SK-N-SH (cell line): ENCODE measurements at regions not wholly inside any gene's neighbourhood (a gene's known extent, or its start where the extent isn't known, plus 50 kb on each side); places are given as distances from the start of the nearest gene placed in this dataset.

ENCODE experiments used
- CTCF ChIA-PET: fragments of 300-600, 350-600 bp; formaldehyde crosslinking; extraction: SDS; loops from one replicate; lab custom pipeline; 2021; lab: Yijun Ruan, JAX
- POLR2A ChIA-PET: fragments of 350-600 bp; sonication (Branson Sonifier 250); formaldehyde crosslinking; extraction: SDS; loops from one replicate; lab custom pipeline; 2020; ENCODE audit warnings: antibody characterized with exemption, inconsistent platforms; lab: Yijun Ruan, JAX
- DNase-seq: peaks from one replicate; pipeline ENCODE4 v3.0.0; 2012
- H2AFZ ChIP-seq: fragments of 200-600 bp; sonication (generic); 2 replicates; pipeline ENCODE4 v1.8.1; 2016; ENCODE audit warnings: antibody characterized with exemption, mild to moderate bottlenecking, low read depth
- H3F3A ChIP-seq: fragments of 200-600 bp; sonication (generic); replicated peaks from 2 replicates; pipeline ENCODE3; 2016; ENCODE audit warnings: antibody characterized with exemption, mild to moderate bottlenecking; ENCODE audit not compliant: insufficient read depth
- H3K27ac ChIP-seq, 2 experiments: fragments of 200-500 bp in 1 of 2; fragments of 200-600 bp in 1 of 2; sonication (Bioruptor generic) in 1 of 2; sonication (generic), shearing (Covaris generic) in 1 of 2; 2 replicates each; pipeline versions ENCODE4 v1.5.1 to v1.6.1; 2014 to 2016; ENCODE audit warnings: low read depth in 2 of 2, inconsistent platforms in 1 of 2, low read length in 1 of 2, mild to moderate bottlenecking in 1 of 2, mixed read lengths in 1 of 2
- H3K27me3 ChIP-seq: fragments of 200-600 bp; sonication (generic), shearing (Covaris generic); 2 replicates; pipeline ENCODE4 v1.6.1; 2016; ENCODE audit warnings: mixed run types; ENCODE audit not compliant: insufficient read depth
- H3K36me3 ChIP-seq, 2 experiments: fragments of 200-500 bp in 1 of 2; fragments of 200-600 bp in 1 of 2; sonication (Bioruptor generic) in 1 of 2; sonication (generic) in 1 of 2; replicated peaks in 1 of 2; 2 replicates each; pipeline versions ENCODE3 to v1.5.1; 2014 to 2016; ENCODE audit warnings: low read length in 1 of 2, mild to moderate bottlenecking in 1 of 2; ENCODE audit not compliant: insufficient read depth in 2 of 2, control insufficient read depth in 1 of 2
- H3K4me1 ChIP-seq, 2 experiments: fragments of 200-500 bp in 1 of 2; fragments of 200-600 bp in 1 of 2; sonication (Bioruptor generic) in 1 of 2; sonication (generic), shearing (Covaris generic) in 1 of 2; 2 replicates each; pipeline versions ENCODE4 v1.5.1 to v1.6.1; 2014 to 2016; ENCODE audit warnings: low read depth in 1 of 2, low read length in 1 of 2, mixed run types in 1 of 2; ENCODE audit not compliant: insufficient read depth in 2 of 2, control insufficient read depth in 1 of 2
- H3K4me2 ChIP-seq: fragments of 200-600 bp; sonication (generic), shearing (Covaris generic); 2 replicates; pipeline ENCODE4 v1.6.1; 2017; ENCODE audit warnings: mixed run types
- H3K4me3 ChIP-seq, 2 experiments: fragments of 200-500 bp in 1 of 2; fragments of 200-600 bp in 1 of 2; sonication (Bioruptor generic) in 1 of 2; sonication (generic), shearing (Covaris generic) in 1 of 2; 2 replicates each; pipeline versions ENCODE4 v1.5.1 to v1.8.1; 2014 to 2016; ENCODE audit warnings: low read depth in 2 of 2, inconsistent platforms in 1 of 2, low read length in 1 of 2, mild to moderate bottlenecking in 1 of 2, mixed read lengths in 1 of 2, moderate library complexity in 1 of 2
- H3K79me2 ChIP-seq: fragments of 200-600 bp; sonication (generic); 2 replicates; pipeline ENCODE4 v1.8.1; 2017; ENCODE audit warnings: mild to moderate bottlenecking; ENCODE audit not compliant: insufficient read depth
- H3K9ac ChIP-seq: fragments of 200-600 bp; sonication (generic); 2 replicates; pipeline ENCODE4 v1.6.1; 2017; ENCODE audit warnings: mixed run types
- H3K9me2 ChIP-seq: fragments of 200-600 bp; sonication (generic); 2 replicates; pipeline ENCODE4 v1.6.1; 2017; ENCODE audit warnings: mixed run types
- H3K9me3 ChIP-seq: fragments of 200-600 bp; sonication (generic); 2 replicates; pipeline ENCODE4 v1.6.1; 2017; ENCODE audit warnings: mixed run types, mild to moderate bottlenecking, moderate library complexity
- H4K20me1 ChIP-seq: fragments of 200-600 bp; sonication (generic); 2 replicates; pipeline ENCODE4 v1.6.1; 2017; ENCODE audit warnings: mild to moderate bottlenecking, mixed run types; ENCODE audit not compliant: insufficient read depth
- CTCF ChIP-seq: fragments of 200-600 bp; sonication (generic); IDR thresholded peaks from 2 replicates; pipeline ENCODE4 v1.6.1; 2017; ENCODE audit warnings: antibody characterized with exemption, mild to moderate bottlenecking, moderate library complexity
- EP300 ChIP-seq, 2 experiments: IDR thresholded peaks; 2 replicates each; pipeline versions ENCODE4 v1.4.0 to v1.6.1; 2012; ENCODE audit warnings: borderline replicate concordance in 1 of 2, low read depth in 1 of 2, low read length in 1 of 2
- EZH2phosphoT487 ChIP-seq: fragments of 200-600 bp; sonication (generic); IDR thresholded peaks from 2 replicates; pipeline ENCODE4 v1.6.1; 2017; ENCODE audit warnings: low read depth, mixed run types, mild to moderate bottlenecking, antibody characterized with exemption, moderate library complexity, borderline replicate concordance
- FOXM1 ChIP-seq: IDR thresholded peaks from 2 replicates; pipeline ENCODE4 v1.4.0; 2012; ENCODE audit warnings: low read depth, mild to moderate bottlenecking
- IRF3 ChIP-seq: fragments of 150-350 bp; IDR thresholded peaks from 2 replicates; pipeline ENCODE4 v1.6.1; 2016; ENCODE audit warnings: mild to moderate bottlenecking, low read depth, low read length
- JUND ChIP-seq: IDR thresholded peaks from 2 replicates; pipeline ENCODE4 v1.4.0; 2012
- MEF2A ChIP-seq: IDR thresholded peaks from 2 replicates; pipeline ENCODE4 v1.4.0; 2012; ENCODE audit warnings: low read depth, borderline replicate concordance
- NFIC ChIP-seq: IDR thresholded peaks from 2 replicates; pipeline ENCODE4 v1.4.0; 2012; ENCODE audit warnings: borderline replicate concordance
- PBX3 ChIP-seq: IDR thresholded peaks from 2 replicates; pipeline ENCODE4; 2012
- POLR2AphosphoS5 ChIP-seq: IDR thresholded peaks from 2 replicates; pipeline ENCODE4 v1.6.1; 2012; ENCODE audit warnings: low read depth, low read length
- RCOR1 ChIP-seq: fragments of 150-350 bp; IDR thresholded peaks from 2 replicates; pipeline ENCODE4 v1.6.1; 2017; ENCODE audit warnings: antibody characterized with exemption, low read length
- RFX5 ChIP-seq: IDR thresholded peaks from 2 replicates; pipeline ENCODE4 v1.6.1; 2012; ENCODE audit warnings: mild to moderate bottlenecking, improper control_type of control experiment, low read length
- TAF1 ChIP-seq: IDR thresholded peaks from 2 replicates; pipeline ENCODE4 v1.6.1; 2012; ENCODE audit warnings: low read depth, mild to moderate bottlenecking, low read length, moderate library complexity, borderline replicate concordance
- USF1 ChIP-seq: IDR thresholded peaks from 2 replicates; pipeline ENCODE4 v1.4.0; 2012; ENCODE audit warnings: low read depth, borderline replicate concordance
- USF2 ChIP-seq: fragments of 150-350 bp; IDR thresholded peaks from 2 replicates; pipeline ENCODE4 v1.6.1; 2017; ENCODE audit warnings: antibody characterized with exemption, low read length, low read depth, borderline replicate concordance
- ZBTB33 ChIP-seq: IDR thresholded peaks from 2 replicates; pipeline ENCODE4 v1.4.0; 2012; ENCODE audit warnings: low read depth, borderline replicate concordance
- WGBS: methylation state at CpG from one replicate; pipeline ENCODE4 v1.1.6; 2017; ENCODE audit warnings: low lambda C conversion rate; 5-methylcytosine and 5-hydroxymethylcytosine counted together

- 24% methylated on average over 6 of the region's 6 CpGs for WGBS
- Histone ChIP-seq H2AFZ (no peak overlapping the region), H3K4me2 (no peak overlapping the region), H3K79me2 (no peaks in the 10 kb centered on the region), H3K4me3 (no peak overlapping the region), H3F3A (no peaks in the 10 kb centered on the region), H3K9ac (no peak overlapping the region), H3K4me1 (no peaks in the 10 kb centered on the region), H3K36me3 (no peaks in the 10 kb centered on the region), H3K9me2 (no peaks in the 10 kb centered on the region), H3K27ac (no peak overlapping the region), H3K9me3 (no peaks in the 10 kb centered on the region), H4K20me1 (no peaks in the 10 kb centered on the region), H3K27me3 (peaks cover 65% of the 10 kb centered on the region; the same call in 1 of the 2 replicates)
- no peak for TF ChIP-seq IRF3
- TF ChIP-seq EZH2phosphoT487, result no peak
- DNase-seq, result no peak
- ChIA-PET CTCF (no interaction called here), POLR2A (no interaction called here)
Measured at GRCh38 chr14:56703947-56704346, 106.3 kb downstream of the OTX2 start.

GRCh38 chr14:56702515-56702914 lies 107.8 kb downstream of the OTX2 start:
- POLR2A ChIA-PET, result no interaction called here
- H2AFZ ChIP-seq, result no peak overlapping the region
- no peaks in the 10 kb centered on the region for H4K20me1 ChIP-seq
- H3K27me3 ChIP-seq, result peaks cover 59% of the 10 kb centered on the region; the same call in 1 of the 2 replicates
- no peaks in the 10 kb centered on the region for H3K9me3 ChIP-seq
- H3K36me3 ChIP-seq, result no peaks in the 10 kb centered on the region
- no peak overlapping the region for H3K4me3 ChIP-seq
- H3K27ac ChIP-seq, result no peak overlapping the region
- CTCF ChIA-PET, result no interaction called here
- no peak for DNase-seq
- no peaks in the 10 kb centered on the region for H3K79me2 ChIP-seq
- H3K4me2 ChIP-seq, result no peak overlapping the region
- no peaks in the 10 kb centered on the region for H3F3A ChIP-seq
- H3K9ac ChIP-seq, result no peak overlapping the region
- H3K4me1 ChIP-seq, result no peaks in the 10 kb centered on the region
- WGBS, result 33% methylated on average over 9 of the region's 9 CpGs
- H3K9me2 ChIP-seq, result no peaks in the 10 kb centered on the region
- TF ChIP-seq EZH2phosphoT487, result no peak
- no peak for TF ChIP-seq POLR2AphosphoS5
- TF ChIP-seq RFX5, result no peak
- TF ChIP-seq EP300 (IDR thresholded peaks at IDR 0.05; ENCODE audit: borderline replicate concordance in 1 of 2, low read depth in 1 of 2, low read length in 1 of 2), result no peak
- TF ChIP-seq RCOR1, result no peak
- no peak for TF ChIP-seq CTCF
- no peak for TF ChIP-seq ZBTB33
- no peak for TF ChIP-seq USF1
- TF ChIP-seq MEF2A, result no peak
- TF ChIP-seq JUND, result no peak
- no peak for TF ChIP-seq FOXM1
- TF ChIP-seq TAF1, result no peak
- no peak for TF ChIP-seq NFIC
- TF ChIP-seq IRF3, result no peak
- no peak for TF ChIP-seq PBX3
- TF ChIP-seq USF2, result no peak
